DMS 273 treated with DMSO at 0.1 percent for 48 hours (cell line): ENCODE measurements at regions not wholly inside any gene's neighbourhood (a gene's known extent, or its start where the extent isn't known, plus 50 kb on each side); places are given as distances from the start of the nearest gene placed in this dataset.

Experiments
- DNase-seq: peaks from one replicate; lab custom pipeline; 2025; lab: John Stamatoyannopoulos, UW

GRCh38 chr20:23253524-23253923 lies 97.1 kb upstream of the NXT1 start:
- DNase-seq: no peak

GRCh38 chr20:23251779-23252178 lies 98.8 kb upstream of the NXT1 start:
- DNase-seq: no peak

DNA sequence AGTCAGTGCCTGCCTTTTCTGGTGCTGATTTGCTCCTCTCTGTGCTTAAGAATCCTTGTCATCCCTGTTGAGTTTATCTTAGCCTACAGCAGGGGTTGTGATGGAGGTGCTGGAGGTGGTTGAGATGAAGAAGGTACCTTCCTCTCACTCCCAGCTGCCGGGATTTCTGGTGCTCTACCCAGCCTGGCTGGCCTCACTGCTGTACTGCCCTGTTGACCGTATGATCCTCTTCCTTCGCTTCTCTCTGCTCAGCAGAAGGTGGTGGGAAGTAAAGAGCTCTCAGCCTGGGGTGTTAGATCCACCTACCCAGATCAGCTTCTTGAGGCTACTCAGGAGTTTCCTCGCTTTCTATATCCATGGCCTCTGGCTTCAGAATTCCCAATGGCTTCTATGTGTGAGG lies 101.0 kb upstream of the NXT1 start:
- DNase-seq: no peak

- no peak for DNase-seq
These were observed 102.1 kb upstream of the NXT1 start for GRCh38 chr20:23248461-23248882.

- no peak for DNase-seq
These were observed 103.6 kb upstream of the NXT1 start for GRCh38 chr20:23246717-23247664.

- DNase-seq: no peak
These were observed 104.9 kb upstream of the NXT1 start for GRCh38 chr20:23245553-23246181.

DNA sequence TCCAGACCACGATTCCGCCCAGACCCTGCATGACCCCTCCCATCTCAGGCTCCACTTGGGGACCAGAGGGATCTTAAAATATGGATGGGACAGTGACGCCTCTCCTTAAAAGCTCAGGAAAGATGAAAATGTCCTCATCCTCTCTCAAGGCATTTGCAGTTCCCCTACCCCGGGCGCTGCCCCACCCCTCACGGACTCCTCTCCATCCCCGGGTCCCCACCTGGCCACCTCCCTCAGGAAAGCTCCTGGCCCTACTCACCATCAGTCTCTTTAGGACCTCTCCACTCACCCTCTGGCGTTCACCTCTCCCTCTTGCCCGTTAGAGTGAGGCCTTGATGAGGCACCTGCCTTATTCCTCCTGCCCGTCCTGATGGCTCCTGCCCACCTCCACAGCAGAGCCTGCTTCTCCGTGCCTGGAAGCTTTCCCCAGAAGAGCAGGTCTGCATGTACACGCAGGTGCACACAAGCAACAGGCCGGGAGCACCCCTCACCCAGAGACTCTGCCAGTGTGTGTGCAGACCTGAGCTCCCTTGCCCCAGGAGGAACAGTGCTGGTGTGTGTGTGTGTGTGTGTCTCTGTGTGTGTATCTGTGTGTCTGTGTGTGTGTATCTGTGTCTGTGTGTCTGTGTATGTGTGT lies 105.6 kb upstream of the NXT1 start:
- DNase-seq: no peak

DNA sequence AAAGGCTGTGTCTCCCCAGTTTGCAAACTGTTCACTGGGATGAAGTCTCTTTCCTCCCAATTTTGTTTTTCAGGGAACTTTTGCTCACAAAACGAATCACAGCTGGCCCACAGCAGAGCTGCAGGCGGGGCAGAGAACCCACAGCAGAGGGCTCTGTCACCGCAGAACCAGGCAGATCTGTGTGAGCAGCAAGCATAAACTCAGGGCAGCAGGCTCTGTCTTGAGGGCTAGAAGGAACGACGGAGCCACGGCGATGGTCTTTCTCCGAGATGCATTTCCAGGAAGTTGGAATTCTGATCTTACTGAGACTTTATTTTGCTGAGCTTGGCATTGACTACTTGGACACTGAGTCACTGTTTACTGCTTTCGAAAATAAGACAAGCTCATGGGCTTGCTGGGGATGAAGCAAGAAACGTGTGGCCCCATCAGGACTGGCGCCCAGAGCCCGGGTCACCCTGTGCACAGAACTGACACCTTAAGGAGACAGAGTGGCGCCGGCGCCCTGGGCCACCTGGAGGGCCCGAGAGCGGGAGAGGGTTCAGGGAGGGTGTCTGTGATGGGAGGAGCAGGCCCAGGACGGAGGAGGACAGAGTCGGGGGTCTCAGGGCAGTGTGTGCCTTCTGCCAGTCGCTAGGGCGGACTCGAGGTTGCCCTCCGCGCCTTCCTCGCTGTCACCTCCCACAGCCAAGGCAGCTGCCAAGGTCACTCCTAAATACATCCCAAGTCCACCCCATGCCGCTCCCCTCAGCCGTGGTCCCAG lies 106.3 kb upstream of the NXT1 start:
- no peak for DNase-seq

DNA sequence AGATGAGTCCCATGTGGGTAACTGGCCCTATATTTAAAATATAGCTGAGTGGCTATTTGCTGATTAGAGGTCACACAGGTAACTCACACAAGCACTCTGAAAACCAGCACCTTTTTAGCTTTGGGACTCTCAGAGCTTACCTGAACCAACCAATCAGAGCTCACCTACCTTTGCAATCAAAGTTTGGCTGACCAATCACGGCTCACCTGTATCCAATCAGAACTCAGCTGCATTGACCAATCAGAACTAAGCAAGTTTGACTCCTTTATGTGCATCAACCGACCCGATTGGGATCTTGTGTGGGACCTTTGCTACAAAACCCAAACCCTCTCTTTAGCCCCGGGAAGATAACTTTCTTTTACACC lies 106.8 kb upstream of the NXT1 start:
- no peak for DNase-seq

DNA sequence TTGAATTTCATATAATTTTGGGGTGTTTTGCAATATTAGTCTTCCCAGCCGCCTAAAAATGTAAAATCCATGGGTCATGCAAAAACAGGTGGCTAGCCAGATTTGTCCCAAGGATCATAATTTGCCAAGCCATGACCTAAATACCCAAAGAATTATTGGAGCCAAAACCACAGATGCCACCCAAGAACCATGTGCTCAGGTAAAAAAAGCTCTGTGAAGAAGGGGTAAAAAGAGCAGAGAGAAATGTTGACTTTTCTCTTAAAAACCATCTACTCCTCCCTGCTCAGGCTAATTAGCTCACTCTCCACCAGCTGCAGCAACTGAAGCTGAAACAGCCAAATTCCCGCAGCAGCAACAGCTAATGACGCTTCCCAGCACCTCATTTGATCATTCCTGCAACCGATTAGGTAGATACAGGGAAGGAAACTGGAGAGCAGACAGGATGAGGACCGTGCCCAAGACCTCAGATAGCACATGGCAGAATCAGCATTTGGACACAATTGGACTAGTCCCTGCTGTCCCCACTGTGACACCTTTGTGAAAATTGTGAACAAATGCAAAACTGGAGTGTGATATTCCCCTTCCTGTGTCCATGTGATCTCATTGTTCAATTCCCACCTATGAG lies 107.9 kb upstream of the NXT1 start:
- no peak for DNase-seq

DNA sequence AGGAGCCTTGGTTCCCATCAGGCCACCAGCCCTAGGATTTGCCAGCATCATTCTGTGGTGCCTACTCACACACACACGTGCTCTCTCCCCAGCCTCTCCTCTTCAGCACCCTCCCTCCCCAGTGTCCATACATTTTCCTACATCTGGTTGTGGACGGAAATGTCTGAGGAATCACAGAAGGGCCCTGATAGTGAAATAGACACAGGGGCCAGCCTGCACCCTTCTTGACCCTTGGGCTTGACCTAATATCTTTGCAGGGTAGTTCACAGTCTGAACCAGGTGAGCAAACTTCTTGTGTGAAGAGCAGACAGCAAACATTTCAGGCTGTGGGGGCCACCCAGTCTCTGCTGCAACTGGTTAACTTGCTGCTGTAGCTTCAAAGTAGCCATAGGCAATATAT lies 108.5 kb upstream of the NXT1 start:
- no peak for DNase-seq

DNA sequence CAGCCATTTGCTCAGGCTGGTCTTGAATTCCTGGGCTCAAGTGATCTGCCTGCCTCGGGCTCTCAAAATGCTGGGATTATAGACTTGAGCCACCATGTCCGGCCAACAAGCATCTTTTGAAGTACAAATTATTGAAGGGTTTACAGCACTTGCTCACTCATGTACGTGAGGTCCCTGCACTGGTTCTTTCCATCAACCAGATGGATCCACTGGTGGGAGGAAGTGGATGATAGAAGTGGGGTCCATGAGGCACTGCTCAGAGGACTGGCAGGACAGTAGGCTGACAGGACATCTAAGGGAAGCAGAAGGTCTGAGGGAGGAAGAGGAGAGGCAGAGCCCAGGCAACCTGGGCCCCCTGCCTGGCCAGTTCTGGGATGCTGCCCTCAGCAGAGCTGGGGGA lies 109.2 kb upstream of the NXT1 start:
- DNase-seq: no peak

DNA sequence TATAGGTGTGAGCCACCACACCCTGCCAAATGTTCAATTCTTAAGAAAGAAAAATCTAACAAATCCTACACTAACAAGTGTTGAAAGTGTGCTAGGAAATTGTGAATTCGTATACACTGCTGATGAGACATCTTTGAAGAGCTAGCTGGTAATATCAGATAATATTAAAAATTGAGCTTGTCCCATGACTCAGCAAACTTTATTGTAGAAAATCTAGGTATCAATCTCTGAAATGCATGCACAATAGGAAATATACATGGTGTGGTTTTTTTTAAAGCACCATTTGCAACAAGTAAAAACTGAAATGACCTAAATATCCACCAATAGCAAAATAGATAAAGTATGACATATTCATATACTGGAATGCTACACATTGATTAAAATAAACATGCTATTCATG lies 110.1 kb upstream of the NXT1 start:
- no peak for DNase-seq

DNA sequence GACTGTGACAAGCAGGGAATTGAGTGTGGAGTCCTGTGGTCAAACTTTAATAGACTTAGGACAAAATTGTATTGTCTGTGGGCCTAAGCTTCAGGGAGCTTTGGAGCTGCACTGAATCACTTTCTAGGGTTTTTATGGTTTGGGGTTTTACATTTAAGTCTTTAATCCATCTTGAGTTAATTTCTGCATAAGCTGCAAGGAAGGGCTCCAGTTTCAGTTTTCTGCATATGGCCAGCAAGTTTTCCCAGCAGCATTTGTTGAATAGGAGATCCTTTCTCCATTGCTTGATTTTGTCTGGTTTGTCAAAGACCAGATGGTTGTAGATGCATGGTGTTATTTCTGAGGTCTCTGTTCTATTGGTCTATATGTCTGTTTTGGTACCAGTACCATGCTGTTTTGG lies 113.4 kb upstream of the NXT1 start:
- no peak for DNase-seq

DNA sequence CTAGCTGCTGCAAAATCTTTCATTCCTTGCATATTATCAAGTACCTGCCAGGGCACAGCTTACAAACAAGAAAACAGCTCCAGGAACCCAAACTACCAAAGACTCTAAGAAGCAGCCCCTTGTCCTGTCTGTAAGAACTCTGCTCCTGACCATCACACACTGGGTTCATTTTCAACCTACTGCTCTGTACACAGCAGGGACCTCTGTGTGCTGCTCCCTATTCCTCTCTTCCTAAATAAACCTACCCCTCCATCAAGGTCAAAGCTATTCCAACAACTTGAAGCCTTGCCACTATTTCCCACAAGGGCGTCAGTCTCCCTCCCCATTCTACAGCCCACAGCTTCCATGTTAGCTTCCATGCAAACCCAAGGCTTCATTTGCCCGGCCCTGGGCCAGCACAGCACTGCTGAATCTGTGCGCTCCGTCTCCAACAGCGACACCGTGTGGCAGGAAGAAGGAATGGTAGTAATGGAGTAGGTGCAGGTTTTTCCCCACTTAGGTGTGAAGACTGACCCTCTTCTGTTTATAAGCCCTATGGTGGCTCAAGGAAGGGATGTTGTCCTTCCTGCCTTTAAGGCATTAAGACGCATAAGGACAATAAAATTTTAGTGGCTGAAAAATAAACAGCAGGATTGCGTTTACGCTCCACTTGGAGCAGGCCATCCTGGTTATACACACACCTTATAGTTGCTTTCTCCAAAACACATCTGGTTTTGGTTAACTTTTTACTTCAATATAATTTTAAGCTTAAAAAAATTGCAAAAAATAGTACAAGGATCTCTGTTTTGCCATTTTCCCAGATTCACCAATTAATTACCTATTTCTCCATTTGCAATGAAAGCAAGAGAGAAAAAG lies 115.2 kb upstream of the NXT1 start:
- DNase-seq: peak; percentile 3

DNA sequence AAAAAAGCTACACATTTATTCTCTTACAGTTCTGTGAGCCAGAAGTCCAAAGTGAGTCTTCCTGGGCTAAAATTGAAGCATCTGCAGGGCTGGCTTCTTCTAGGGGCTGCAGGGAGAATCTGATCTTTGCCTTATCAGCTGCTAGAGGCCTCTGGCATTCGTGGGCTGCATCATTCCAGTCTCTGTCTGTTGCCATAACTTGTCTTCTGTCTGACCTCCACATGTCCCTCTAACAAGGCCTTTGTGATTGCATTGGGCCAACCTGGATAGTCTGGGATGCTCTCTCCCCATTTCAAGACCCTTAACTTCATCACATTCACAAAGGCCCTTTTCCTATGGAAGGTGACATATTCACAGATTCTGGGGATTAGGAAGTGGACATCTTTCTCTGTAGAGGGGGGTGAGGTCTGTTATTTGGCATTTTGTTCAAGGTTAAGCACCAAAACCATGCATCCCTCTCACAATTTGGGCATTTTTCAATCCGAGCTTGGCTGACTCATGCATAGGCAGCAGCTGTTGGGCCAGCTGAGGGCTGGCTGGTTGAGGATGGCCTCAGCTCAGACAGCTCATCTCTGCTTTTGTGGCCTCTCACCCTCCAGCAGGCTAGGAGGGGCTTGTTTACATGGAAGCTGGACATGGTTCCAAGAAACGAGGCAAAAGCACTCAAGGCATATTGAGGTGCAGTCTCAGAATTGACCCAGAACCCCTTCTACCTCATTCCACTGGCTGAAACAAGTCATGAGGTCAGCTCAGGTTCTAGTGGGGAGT lies 116.1 kb upstream of the NXT1 start:
- DNase-seq: no peak

GRCh38 chr20:23233341-23233740 lies 117.2 kb upstream of the NXT1 start:
- no peak for DNase-seq

DNA sequence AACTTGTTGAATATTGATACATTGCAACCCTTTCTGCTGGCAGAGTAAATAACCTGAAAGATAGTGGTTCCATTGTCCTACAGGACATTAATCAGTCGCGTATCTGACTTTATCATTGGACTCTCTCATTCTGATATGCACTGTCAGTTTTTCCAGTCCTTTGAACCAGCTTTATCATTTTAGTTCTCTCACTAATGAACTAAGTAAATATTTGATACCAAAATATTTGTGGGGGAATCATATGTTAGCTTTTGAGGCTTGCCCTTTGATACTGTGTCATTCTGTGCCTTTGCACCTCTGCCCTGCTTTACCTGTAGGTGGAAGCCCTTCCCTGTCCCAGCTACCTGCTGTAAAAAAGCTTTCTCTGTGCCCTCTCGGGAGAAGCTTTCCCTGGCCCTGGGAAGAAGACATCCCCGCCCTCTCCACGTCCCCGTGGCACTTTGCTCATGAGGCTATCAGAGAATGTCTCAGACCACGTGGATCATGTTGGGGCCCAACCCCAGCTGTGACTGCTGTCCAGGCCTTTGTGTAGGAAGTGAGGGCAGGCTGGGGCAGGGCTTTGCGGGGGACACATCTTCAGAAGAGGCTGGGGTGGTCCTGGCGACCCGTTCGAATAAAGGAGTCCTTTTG lies 117.8 kb upstream of the NXT1 start:
- DNase-seq: no peak

DNA sequence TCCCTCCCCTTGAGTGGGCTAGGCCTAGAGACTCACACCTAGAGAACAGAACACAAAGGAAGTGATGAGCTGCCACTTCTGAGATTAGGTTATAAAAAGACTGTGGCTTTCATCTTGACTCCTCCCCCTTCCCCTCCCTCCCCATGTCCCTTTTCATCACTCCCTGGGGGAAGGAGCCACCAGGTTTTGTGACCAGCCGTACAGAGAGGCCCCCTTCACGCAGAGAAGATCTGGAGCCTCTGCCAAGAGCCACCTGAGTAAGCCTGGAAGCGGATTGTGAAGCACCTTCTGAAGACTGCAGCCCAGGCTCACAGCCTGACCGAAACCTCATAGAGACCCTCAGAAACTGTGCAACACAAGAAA lies 118.4 kb upstream of the NXT1 start:
- no peak for DNase-seq
